ENCODE measurements at regions not wholly inside any gene's neighbourhood (a gene's known extent, or its start where the extent isn't known, plus 50 kb on each side); places are given as distances from the start of the nearest gene placed in this dataset.

DNA sequence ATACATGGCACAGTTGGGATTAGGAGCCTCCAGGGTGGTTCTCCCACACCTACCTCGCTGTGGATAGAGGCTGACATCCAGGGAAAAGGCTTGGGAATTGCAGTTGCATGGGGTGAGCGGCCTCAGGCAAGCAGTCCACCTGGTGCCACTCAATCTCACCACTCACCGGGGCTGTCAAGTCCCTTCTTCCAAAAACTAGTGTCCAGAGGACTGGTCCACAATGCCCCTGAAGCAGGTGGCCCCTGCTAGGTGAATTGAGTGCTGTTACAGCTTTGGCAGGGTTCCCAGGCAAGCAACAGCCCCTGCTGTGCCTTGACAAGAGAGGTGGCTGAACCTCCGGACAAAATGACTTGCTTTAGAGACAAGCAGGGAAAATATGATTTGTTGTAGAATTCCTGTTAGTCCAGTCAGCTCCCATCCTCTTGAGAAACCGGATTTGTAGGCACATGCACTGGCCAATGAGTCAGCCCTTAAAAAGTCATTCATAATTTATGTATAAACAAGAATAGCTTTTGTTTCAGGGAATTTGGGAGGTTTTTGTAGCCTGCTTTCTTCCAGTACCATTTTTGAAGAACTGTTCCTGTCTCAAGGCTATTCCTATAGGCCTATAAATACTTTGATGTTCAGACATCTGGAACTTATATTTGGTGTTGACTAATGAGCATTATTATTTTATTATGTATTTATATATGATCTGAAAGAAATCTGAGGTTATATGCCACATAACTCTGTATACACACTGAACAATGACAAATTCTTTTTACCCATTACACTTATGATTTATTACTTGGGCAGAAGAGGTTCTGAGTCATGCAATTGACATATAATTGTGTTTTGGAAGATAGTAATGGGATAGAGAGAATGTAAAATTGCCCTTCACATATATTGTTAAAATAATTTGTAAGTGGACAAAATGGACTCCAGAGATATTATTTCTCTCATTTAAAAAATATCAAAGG, 411.1 kb downstream of the ACTL7B start:
- no peaks in the 10 kb centered on the region for H4K20me1 ChIP-seq (ENCODE audit: insufficient read depth, low read length)
- peaks cover 31% of the 10 kb centered on the region for H3K4me1 Mint-ChIP-seq (ENCODE audit: low read depth, unreplicated experiment)
- peak; percentile 95 for DNase-seq (ENCODE audit: low read depth)
- H3K9me3 Mint-ChIP-seq (ENCODE audit: unreplicated experiment) = no peaks in the 10 kb centered on the region
- H3K9me3 ChIP-seq (ENCODE audit: insufficient read depth, low read depth, low read length) = no peaks in the 10 kb centered on the region
- TF ChIP-seq EZH2 (IDR thresholded peaks at IDR 0.05; ENCODE audit: insufficient read depth, low read length) (no peak), CTCF (IDR thresholded peaks at IDR 0.05; ENCODE audit: insufficient read depth, low read depth, low read length) (no peak)
- no peaks in the 10 kb centered on the region for H3K27me3 ChIP-seq (ENCODE audit: insufficient read depth, low read length)
- no peak overlapping the region for H2AFZ ChIP-seq (ENCODE audit: low read depth, low read length)
- H3K27ac Mint-ChIP-seq (ENCODE audit: unreplicated experiment) = peak overlapping the region; percentile 81
- H3K4me3 Mint-ChIP-seq (ENCODE audit: unreplicated experiment) = no peak overlapping the region
- H3K27me3 Mint-ChIP-seq (ENCODE audit: low read depth, unreplicated experiment) = no peaks in the 10 kb centered on the region
- H3K4me3 ChIP-seq (ENCODE audit: insufficient read depth, low read depth, low read length) = peak overlapping the region; percentile 47
- peak overlapping the region; percentile 92 for H3K27ac ChIP-seq (ENCODE audit: low read depth, low read length)
- peak overlapping the region; percentile 78 for H3K9ac ChIP-seq (ENCODE audit: low read length)
- no peaks in the 10 kb centered on the region for H3K36me3 Mint-ChIP-seq (ENCODE audit: low read depth, unreplicated experiment)
- H3K4me2 ChIP-seq (ENCODE audit: low read length) = peak overlapping the region; percentile 88
- H3K4me1 ChIP-seq (ENCODE audit: insufficient read depth, low read length) = peaks cover 37% of the 10 kb centered on the region
- FAIRE-seq = no peak
- H3K79me2 ChIP-seq (ENCODE audit: insufficient read depth, low read length) = no peaks in the 10 kb centered on the region
- no peaks in the 10 kb centered on the region for H3K36me3 ChIP-seq (ENCODE audit: insufficient read depth, low read length)

DNA sequence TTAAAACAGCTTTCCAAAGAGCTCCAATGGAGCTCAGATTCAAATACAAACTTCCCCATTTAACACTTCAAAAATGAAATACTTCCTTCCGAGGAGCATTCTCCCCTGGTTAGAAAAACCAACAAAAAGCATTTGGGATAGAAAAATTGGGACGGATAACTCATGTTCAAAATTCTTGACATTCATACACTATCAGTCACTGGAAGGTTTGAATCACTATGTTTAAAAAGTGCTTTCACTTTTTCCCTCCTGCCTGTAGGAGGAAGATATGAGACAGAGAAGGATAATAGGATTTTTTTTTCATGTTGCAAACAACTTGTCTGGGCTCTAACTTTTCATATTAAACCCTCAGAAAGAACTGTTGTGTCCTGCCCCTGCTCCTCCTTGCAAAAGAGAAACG, 412.0 kb downstream of the ACTL7B start:
- DNase-seq (ENCODE audit: low read depth) (peak; percentile 73), FAIRE-seq (peak; percentile 78)
- no peaks in the 10 kb centered on the region for H4K20me1 ChIP-seq (ENCODE audit: insufficient read depth, low read length)
- no peak for TF ChIP-seq CTCF (IDR thresholded peaks at IDR 0.05; ENCODE audit: insufficient read depth, low read depth, low read length)
- TF ChIP-seq EZH2 (IDR thresholded peaks at IDR 0.05; ENCODE audit: insufficient read depth, low read length) = no peak
- H2AFZ ChIP-seq (ENCODE audit: low read depth, low read length) = no peak overlapping the region
- Mint-ChIP-seq H3K36me3 (ENCODE audit: low read depth, unreplicated experiment) (no peaks in the 10 kb centered on the region), H3K4me3 (ENCODE audit: unreplicated experiment) (no peak overlapping the region), H3K4me1 (ENCODE audit: low read depth, unreplicated experiment) (peaks cover 33% of the 10 kb centered on the region), H3K27ac (ENCODE audit: unreplicated experiment) (peak overlapping the region; percentile 81), H3K27me3 (ENCODE audit: low read depth, unreplicated experiment) (no peaks in the 10 kb centered on the region), H3K9me3 (ENCODE audit: unreplicated experiment) (no peaks in the 10 kb centered on the region)
- H3K79me2 ChIP-seq (ENCODE audit: insufficient read depth, low read length) = no peaks in the 10 kb centered on the region
- peak overlapping the region; percentile 92 for H3K27ac ChIP-seq (ENCODE audit: low read depth, low read length)
- no peaks in the 10 kb centered on the region for H3K36me3 ChIP-seq (ENCODE audit: insufficient read depth, low read length)
- no peaks in the 10 kb centered on the region for H3K9me3 ChIP-seq (ENCODE audit: insufficient read depth, low read depth, low read length)
- H3K4me1 ChIP-seq (ENCODE audit: insufficient read depth, low read length) = peaks cover 41% of the 10 kb centered on the region
- H3K4me2 ChIP-seq (ENCODE audit: low read length) = peak overlapping the region; percentile 88
- H3K27me3 ChIP-seq (ENCODE audit: insufficient read depth, low read length) = no peaks in the 10 kb centered on the region
- peak overlapping the region; percentile 47 for H3K4me3 ChIP-seq (ENCODE audit: insufficient read depth, low read depth, low read length)
- peak overlapping the region; percentile 78 for H3K9ac ChIP-seq (ENCODE audit: low read length)

All from astrocyte (in vitro differentiated cells and primary cell).